HG03196 (cell line): ENCODE measurements at regions not wholly inside any gene's neighbourhood (a gene's known extent, or its start where the extent isn't known, plus 50 kb on each side); places are given as distances from the start of the nearest gene placed in this dataset.
"Not testable (repeated sequence)": the region's sequence is repeated elsewhere in the genome, so short reads cannot be mapped to it uniquely, and the experiment has no call there.

Source experiments
- ATAC-seq: cut with Tn5 transposase; IDR thresholded peaks from one replicate; pipeline ENCODE4 v1.9.1; 2021; ENCODE audit not compliant: unreplicated experiment

- ATAC-seq = no peak
These were observed 451.9 kb upstream of the ZEB2 start for GRCh38 chr2:144971786-144972335.

- not testable (repeated sequence) for ATAC-seq
These were observed 450.5 kb upstream of the ZEB2 start for GRCh38 chr2:144970410-144970809.

GRCh38 chr2:144969564-144969963 lies 449.6 kb upstream of the ZEB2 start:
- not testable (repeated sequence) for ATAC-seq

GRCh38 chr2:144967961-144968360 lies 448.0 kb upstream of the ZEB2 start:
- no peak for ATAC-seq

GRCh38 chr2:144965172-144965571 lies 445.3 kb upstream of the ZEB2 start:
- ATAC-seq = no peak

- no peak for ATAC-seq
These were observed 443.1 kb upstream of the ZEB2 start for GRCh38 chr2:144963031-144963430.

GRCh38 chr2:144959416-144959815 lies 439.5 kb upstream of the ZEB2 start:
- ATAC-seq = no peak

GRCh38 chr2:144950899-144951560 lies 431.1 kb upstream of the ZEB2 start:
- ATAC-seq = no peak

- no peak for ATAC-seq
These were observed 428.4 kb upstream of the ZEB2 start for GRCh38 chr2:144948205-144948855.

GRCh38 chr2:144947709-144948037 lies 427.8 kb upstream of the ZEB2 start:
- no peak for ATAC-seq

- ATAC-seq = no peak
These were observed 426.3 kb upstream of the ZEB2 start for GRCh38 chr2:144946263-144946662.

- ATAC-seq = no peak
These were observed 424.8 kb upstream of the ZEB2 start for GRCh38 chr2:144944546-144945220.

- ATAC-seq = no peak
These were observed 424.1 kb upstream of the ZEB2 start for GRCh38 chr2:144943986-144944385.

- no peak for ATAC-seq
These were observed 423.5 kb upstream of the ZEB2 start for GRCh38 chr2:144943293-144943941.

- no peak for ATAC-seq
These were observed 422.8 kb upstream of the ZEB2 start for GRCh38 chr2:144942516-144943256.

GRCh38 chr2:144941743-144942488 lies 422.0 kb upstream of the ZEB2 start:
- ATAC-seq = no peak

GRCh38 chr2:144939590-144939989 lies 419.7 kb upstream of the ZEB2 start:
- ATAC-seq = no peak

GRCh38 chr2:144937910-144938709 lies 418.2 kb upstream of the ZEB2 start:
- ATAC-seq = no peak

- ATAC-seq = no peak
These were observed 417.1 kb upstream of the ZEB2 start for GRCh38 chr2:144937066-144937465.
